K562 (cell line): ENCODE measurements at regions not wholly inside any gene's neighbourhood (a gene's known extent, or its start where the extent isn't known, plus 50 kb on each side); places are given as distances from the start of the nearest gene placed in this dataset.

Source experiments
- ATAC-seq: fragments of 200-7000 bp; cut with Tn5 transposase; 3 replicates; pipeline ENCODE4 v1.9.1; 2020; ENCODE audit warnings: moderate library complexity
- BruUV-seq: library from RNA; stranded (reverse); fragments of 400-500 nt; replicated peaks from 2 replicates; lab custom pipeline; 2021; lab: Mats Ljungman, UMichigan
- CTCF ChIA-PET: fragments of 300-600 bp; formaldehyde crosslinking; extraction: SDS; loops from one replicate; lab custom pipeline; 2021; ENCODE audit warnings: low intra/inter-chr PET ratio; lab: Yijun Ruan, JAX
- POLR2A ChIA-PET: fragments of 300-600, 350-650 bp; sonication (Branson Sonifier 250); formaldehyde crosslinking; extraction: SDS; loops from one replicate; lab custom pipeline; 2021; ENCODE audit warnings: antibody characterized with exemption, inconsistent platforms; lab: Yijun Ruan, JAX
- DNase-seq, 4 experiments: peaks; one replicate each; pipeline versions ENCODE4 v3.0.0 to v3.0.0-alpha.2; 2011 to 2018; ENCODE audit warnings: low spot score in 3 of 4, mixed read lengths in 3 of 4; ENCODE audit errors: extremely low read depth in 1 of 4
- FAIRE-seq: peaks from 2 replicates; lab custom pipeline; 2011; peaks lifted over from hg19 to GRCh38; lab: Jason Lieb, UNC
- H2AFZ ChIP-seq: 2 replicates; pipeline ENCODE4 v1.6.0; 2011; ENCODE audit warnings: low read depth, low read length, control low read depth, inconsistent platforms
- H3K27ac ChIP-seq: fragments of 200-600 bp; 3 replicates; pipeline ENCODE4 v1.8.0; 2011; ENCODE audit warnings: low read depth, mild to moderate bottlenecking, control low read depth, inconsistent platforms, low read length, moderate library complexity, mixed read lengths; ENCODE audit errors: extremely low read depth
- H3K27me3 ChIP-seq, 2 experiments: fragments of 300-600 bp in 1 of 2; 2 replicates in 1 of 2; 3 replicates in 1 of 2; pipeline versions ENCODE4 v1.6.0 to v1.8.0; 2011; ENCODE audit warnings: inconsistent platforms in 2 of 2, low read length in 2 of 2, mild to moderate bottlenecking in 1 of 2, mixed read lengths in 1 of 2, moderate library complexity in 1 of 2; ENCODE audit not compliant: control insufficient read depth in 2 of 2, insufficient read depth in 2 of 2
- H3K36me3 ChIP-seq: fragments of 300-600 bp; 3 replicates; pipeline ENCODE4 v1.8.0; 2011; ENCODE audit warnings: mild to moderate bottlenecking, low read length, inconsistent platforms; ENCODE audit not compliant: control insufficient read depth, insufficient read depth
- H3K4me1 ChIP-seq, 2 experiments: fragments of 200-600 bp in 1 of 2; replicated peaks in 1 of 2; 2 replicates in 1 of 2; 3 replicates in 1 of 2; pipeline versions ENCODE4 v1.5.1 to v1.8.0; 2011; ENCODE audit warnings: inconsistent platforms in 2 of 2, low read length in 2 of 2, mild to moderate bottlenecking in 1 of 2, mixed read lengths in 1 of 2, moderate library complexity in 1 of 2; ENCODE audit not compliant: control insufficient read depth in 2 of 2, insufficient read depth in 2 of 2
- H3K4me2 ChIP-seq: 2 replicates; pipeline ENCODE4 v1.6.1; 2011; ENCODE audit warnings: low read length, control low read depth, inconsistent platforms, mixed read lengths; ENCODE audit not compliant: insufficient read depth
- H3K4me3 ChIP-seq: fragments of 200-600 bp; sonication (generic), shearing (Covaris generic); 2 replicates; pipeline ENCODE4 v1.5.1; 2016; ENCODE audit warnings: control low read depth, inconsistent platforms
- H3K79me2 ChIP-seq: fragments of 200-600 bp; 3 replicates; pipeline ENCODE4 v1.8.0; 2011; ENCODE audit warnings: low read length, inconsistent platforms; ENCODE audit not compliant: control insufficient read depth, insufficient read depth
- H3K9ac ChIP-seq, 2 experiments: 2 replicates each; pipeline versions ENCODE4 v1.6.0 to v1.6.1; 2011; ENCODE audit warnings: low read depth in 2 of 2, low read length in 2 of 2, control low read depth in 1 of 2, inconsistent platforms in 1 of 2, mild to moderate bottlenecking in 1 of 2, mixed read lengths in 1 of 2; ENCODE audit not compliant: insufficient read depth in 1 of 2
- H3K9me1 ChIP-seq: one replicate; pipeline ENCODE4 v1.6.0; 2011; ENCODE audit warnings: inconsistent platforms, mild to moderate bottlenecking, low read length, moderate library complexity; ENCODE audit not compliant: control insufficient read depth, insufficient read depth
- H3K9me3 ChIP-seq: replicated peaks from 2 replicates; pipeline ENCODE4 v1.5.1; 2011; ENCODE audit warnings: low read depth, low read length, inconsistent platforms; ENCODE audit not compliant: control insufficient read depth, insufficient read depth
- H4K20me1 ChIP-seq: replicated peaks from 2 replicates; pipeline ENCODE4 v1.6.1; 2011; ENCODE audit warnings: low read length, inconsistent platforms, mixed read lengths; ENCODE audit not compliant: control insufficient read depth, insufficient read depth
- BCL6 ChIP-seq: fragments of 250-450 bp; sonication (Bioruptor Pico); IDR thresholded peaks from 2 replicates; pipeline ENCODE4 v1.4.0; 2020
- BRCA1 ChIP-seq, 2 experiments: fragments of 450-650 bp in 1 of 2; sonication (generic) in 1 of 2; formaldehyde crosslinking in 1 of 2; IDR thresholded peaks; 2 replicates each; pipeline versions ENCODE4 v1.5.0 to v1.6.1; 2017 to 2020; ENCODE audit warnings: mild to moderate bottlenecking in 1 of 2, missing genetic modification reagents in 1 of 2
- CBX1 ChIP-seq: sonication (generic); IDR thresholded peaks from 2 replicates; pipeline ENCODE4 v1.6.1; 2016; ENCODE audit warnings: antibody characterized with exemption, low read depth, mild to moderate bottlenecking
- CHD1 ChIP-seq: fragments of 200-600 bp; sonication (generic); IDR thresholded peaks from one replicate; pipeline ENCODE4 v1.6.1; 2012; ENCODE audit warnings: mild to moderate bottlenecking, moderate library complexity, low read length, inconsistent platforms
- MEF2D ChIP-seq: conservative IDR thresholded peaks from 2 replicates; pipeline ENCODE4 v1.6.1; 2016; ENCODE audit warnings: low read depth, missing genetic modification characterization, missing compliant biosample characterization
- POU5F1 ChIP-seq: fragments of 150-350 bp; IDR thresholded peaks from 2 replicates; pipeline ENCODE4 v1.6.1; 2014; ENCODE audit warnings: borderline replicate concordance, low read length, low read depth, mild to moderate bottlenecking; ENCODE audit not compliant: partially characterized antibody
- ZNF146 ChIP-seq: IDR thresholded peaks from one replicate; pipeline ENCODE4 v1.6.1; 2018; ENCODE audit warnings: missing compliant biosample characterization; ENCODE audit not compliant: unreplicated experiment
- ZNF384 ChIP-seq: IDR thresholded peaks from 2 replicates; pipeline ENCODE4 v1.6.1; 2012; ENCODE audit warnings: low read depth, low read length, improper control_type of control experiment
- ZNF77 ChIP-seq: fragments of 250-450 bp; sonication (Bioruptor Pico); IDR thresholded peaks from 2 replicates; pipeline ENCODE4 v1.5.0; 2020
- WGBS: fragments of 100-300 bp; shearing (Covaris generic); methylation state at CpG from one replicate; pipeline ENCODE4 v1.1.6; 2016; ENCODE audit warnings: low coverage, mixed read lengths; ENCODE audit not compliant: insufficient coverage; ENCODE audit errors: missing lambda C conversion rate; 5-methylcytosine and 5-hydroxymethylcytosine counted together
- in situ Hi-C: fragments of 300-500 bp; cut with MboI; formaldehyde crosslinking; loops from 4 replicates; pipeline ENCODE4 v1.15.0; 2018; ENCODE audit warnings: inconsistent platforms, mixed read lengths
- intact Hi-C: fragments of 100-400 bp; cut with micrococcal nuclease; formaldehyde crosslinking; loops from 2 replicates; pipeline ENCODE4 v1.14.2; 2022
- TF ChIP-seq, protein P1 (sequence below): sonication (generic); formaldehyde crosslinking; IDR thresholded peaks from 2 replicates; pipeline ENCODE4 v1.8.1; 2023; ENCODE audit warnings: mild to moderate bottlenecking, missing genetic modification reagents
- TF ChIP-seq, protein P2 (sequence below), 3 experiments: IDR thresholded peaks in 2 of 3; conservative IDR thresholded peaks in 1 of 3; 2 replicates each; pipeline ENCODE4 v1.5.1; 2011 to 2012; ENCODE audit warnings: low read length in 3 of 3, mild to moderate bottlenecking in 3 of 3, control low read depth in 2 of 3, improper control_type of control experiment in 1 of 3, inconsistent platforms in 1 of 3, low read depth in 1 of 3, mixed read lengths in 1 of 3, moderate library complexity in 1 of 3; ENCODE audit not compliant: insufficient read depth in 2 of 3
- TF ChIP-seq, protein P3 (sequence below): fragments of 250-450 bp; sonication (Bioruptor Pico); IDR thresholded peaks from 2 replicates; pipeline ENCODE4 v1.8.0; 2021; ENCODE audit warnings: moderate library complexity, mild to moderate bottlenecking, inconsistent platforms

DNA sequence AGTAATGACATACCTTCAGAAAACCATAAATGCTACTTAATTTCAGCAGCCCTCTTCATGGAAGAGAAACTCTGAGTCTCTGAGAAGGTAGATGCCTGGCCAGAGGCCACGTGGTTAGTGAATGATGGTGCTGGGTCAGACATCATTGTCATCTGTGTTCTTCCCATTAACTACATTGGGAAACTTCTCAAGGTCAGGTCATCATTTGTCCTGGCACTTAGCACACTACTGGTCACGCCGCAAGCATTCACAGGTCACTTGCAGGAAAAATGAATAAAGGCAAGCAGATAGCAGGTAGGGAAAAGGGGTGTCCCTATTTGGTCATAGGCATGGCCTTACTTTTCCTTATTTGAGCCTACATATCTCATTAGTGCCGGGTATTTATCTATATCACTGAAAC is 220.1 kb upstream of the PROX1 start:
- POLR2A ChIA-PET, result no interaction called here
- no peak overlapping the region for H3K27ac ChIP-seq
- no peaks in the 10 kb centered on the region for H3K4me1 ChIP-seq
- H3K9me1 ChIP-seq, result no peaks in the 10 kb centered on the region
- DNase-seq (no peak), ATAC-seq (no peak)
- no TSS peak for BruUV-seq
- WGBS, result 1% methylated on average over 4 of the region's 4 CpGs
- H3K27me3 ChIP-seq, result peaks cover 1 to 13% of the 10 kb centered on the region in 2 experiments; a peak in 4 of 5 replicates
- H3K9ac ChIP-seq, result no peak overlapping the region
- H4K20me1 ChIP-seq, result no peaks in the 10 kb centered on the region
- TF ChIP-seq MEF2D (no peak), ZNF146 (CRISPR knock-in tag) (no peak), BRCA1 (IDR thresholded peaks at IDR 0.05) (no peak), BRCA1 (CRISPR knock-in tag; IDR thresholded peaks at IDR 0.05) (no peak), POU5F1 (no peak), BCL6 (CRISPR knock-in tag) (no peak), ZNF384 (no peak), CHD1 (no peak), CBX1 (no peak), ZNF77 (no peak)
- TF ChIP-seq, protein P1, sequence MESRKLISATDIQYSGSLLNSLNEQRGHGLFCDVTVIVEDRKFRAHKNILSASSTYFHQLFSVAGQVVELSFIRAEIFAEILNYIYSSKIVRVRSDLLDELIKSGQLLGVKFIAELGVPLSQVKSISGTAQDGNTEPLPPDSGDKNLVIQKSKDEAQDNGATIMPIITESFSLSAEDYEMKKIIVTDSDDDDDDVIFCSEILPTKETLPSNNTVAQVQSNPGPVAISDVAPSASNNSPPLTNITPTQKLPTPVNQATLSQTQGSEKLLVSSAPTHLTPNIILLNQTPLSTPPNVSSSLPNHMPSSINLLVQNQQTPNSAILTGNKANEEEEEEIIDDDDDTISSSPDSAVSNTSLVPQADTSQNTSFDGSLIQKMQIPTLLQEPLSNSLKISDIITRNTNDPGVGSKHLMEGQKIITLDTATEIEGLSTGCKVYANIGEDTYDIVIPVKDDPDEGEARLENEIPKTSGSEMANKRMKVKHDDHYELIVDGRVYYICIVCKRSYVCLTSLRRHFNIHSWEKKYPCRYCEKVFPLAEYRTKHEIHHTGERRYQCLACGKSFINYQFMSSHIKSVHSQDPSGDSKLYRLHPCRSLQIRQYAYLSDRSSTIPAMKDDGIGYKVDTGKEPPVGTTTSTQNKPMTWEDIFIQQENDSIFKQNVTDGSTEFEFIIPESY (CRISPR knock-in tag), result no peak
- TF ChIP-seq, protein P2, sequence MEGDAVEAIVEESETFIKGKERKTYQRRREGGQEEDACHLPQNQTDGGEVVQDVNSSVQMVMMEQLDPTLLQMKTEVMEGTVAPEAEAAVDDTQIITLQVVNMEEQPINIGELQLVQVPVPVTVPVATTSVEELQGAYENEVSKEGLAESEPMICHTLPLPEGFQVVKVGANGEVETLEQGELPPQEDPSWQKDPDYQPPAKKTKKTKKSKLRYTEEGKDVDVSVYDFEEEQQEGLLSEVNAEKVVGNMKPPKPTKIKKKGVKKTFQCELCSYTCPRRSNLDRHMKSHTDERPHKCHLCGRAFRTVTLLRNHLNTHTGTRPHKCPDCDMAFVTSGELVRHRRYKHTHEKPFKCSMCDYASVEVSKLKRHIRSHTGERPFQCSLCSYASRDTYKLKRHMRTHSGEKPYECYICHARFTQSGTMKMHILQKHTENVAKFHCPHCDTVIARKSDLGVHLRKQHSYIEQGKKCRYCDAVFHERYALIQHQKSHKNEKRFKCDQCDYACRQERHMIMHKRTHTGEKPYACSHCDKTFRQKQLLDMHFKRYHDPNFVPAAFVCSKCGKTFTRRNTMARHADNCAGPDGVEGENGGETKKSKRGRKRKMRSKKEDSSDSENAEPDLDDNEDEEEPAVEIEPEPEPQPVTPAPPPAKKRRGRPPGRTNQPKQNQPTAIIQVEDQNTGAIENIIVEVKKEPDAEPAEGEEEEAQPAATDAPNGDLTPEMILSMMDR (IDR thresholded peaks at IDR 0.05 in 2 of 3, conservative IDR thresholded peaks at IDR 0.05 in 1 of 3; ENCODE audit: insufficient read depth in 2 of 3, low read depth in 1 of 3, low read length in 3 of 3), result no peak
- TF ChIP-seq, protein P3, sequence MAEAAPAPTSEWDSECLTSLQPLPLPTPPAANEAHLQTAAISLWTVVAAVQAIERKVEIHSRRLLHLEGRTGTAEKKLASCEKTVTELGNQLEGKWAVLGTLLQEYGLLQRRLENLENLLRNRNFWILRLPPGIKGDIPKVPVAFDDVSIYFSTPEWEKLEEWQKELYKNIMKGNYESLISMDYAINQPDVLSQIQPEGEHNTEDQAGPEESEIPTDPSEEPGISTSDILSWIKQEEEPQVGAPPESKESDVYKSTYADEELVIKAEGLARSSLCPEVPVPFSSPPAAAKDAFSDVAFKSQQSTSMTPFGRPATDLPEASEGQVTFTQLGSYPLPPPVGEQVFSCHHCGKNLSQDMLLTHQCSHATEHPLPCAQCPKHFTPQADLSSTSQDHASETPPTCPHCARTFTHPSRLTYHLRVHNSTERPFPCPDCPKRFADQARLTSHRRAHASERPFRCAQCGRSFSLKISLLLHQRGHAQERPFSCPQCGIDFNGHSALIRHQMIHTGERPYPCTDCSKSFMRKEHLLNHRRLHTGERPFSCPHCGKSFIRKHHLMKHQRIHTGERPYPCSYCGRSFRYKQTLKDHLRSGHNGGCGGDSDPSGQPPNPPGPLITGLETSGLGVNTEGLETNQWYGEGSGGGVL (CRISPR knock-in tag), result no peak
- TF ChIP-seq, all 486 proteins: peak for 0
- H3K9me3 ChIP-seq, result no peaks in the 10 kb centered on the region
- FAIRE-seq, result no peak
- intact Hi-C loops, result no loop called here
- CTCF ChIA-PET, result no interaction called here
- no peaks in the 10 kb centered on the region for H3K36me3 ChIP-seq
- no peak overlapping the region for H3K4me2 ChIP-seq
- in situ Hi-C loops, result no loop called here
- H3K79me2 ChIP-seq, result no peaks in the 10 kb centered on the region
- H2AFZ ChIP-seq, result no peak overlapping the region
- H3K4me3 ChIP-seq, result no peak overlapping the region
